ENCODE measurements at regions not wholly inside any gene's neighbourhood (a gene's known extent, or its start where the extent isn't known, plus 50 kb on each side); places are given as distances from the start of the nearest gene placed in this dataset.

DNA sequence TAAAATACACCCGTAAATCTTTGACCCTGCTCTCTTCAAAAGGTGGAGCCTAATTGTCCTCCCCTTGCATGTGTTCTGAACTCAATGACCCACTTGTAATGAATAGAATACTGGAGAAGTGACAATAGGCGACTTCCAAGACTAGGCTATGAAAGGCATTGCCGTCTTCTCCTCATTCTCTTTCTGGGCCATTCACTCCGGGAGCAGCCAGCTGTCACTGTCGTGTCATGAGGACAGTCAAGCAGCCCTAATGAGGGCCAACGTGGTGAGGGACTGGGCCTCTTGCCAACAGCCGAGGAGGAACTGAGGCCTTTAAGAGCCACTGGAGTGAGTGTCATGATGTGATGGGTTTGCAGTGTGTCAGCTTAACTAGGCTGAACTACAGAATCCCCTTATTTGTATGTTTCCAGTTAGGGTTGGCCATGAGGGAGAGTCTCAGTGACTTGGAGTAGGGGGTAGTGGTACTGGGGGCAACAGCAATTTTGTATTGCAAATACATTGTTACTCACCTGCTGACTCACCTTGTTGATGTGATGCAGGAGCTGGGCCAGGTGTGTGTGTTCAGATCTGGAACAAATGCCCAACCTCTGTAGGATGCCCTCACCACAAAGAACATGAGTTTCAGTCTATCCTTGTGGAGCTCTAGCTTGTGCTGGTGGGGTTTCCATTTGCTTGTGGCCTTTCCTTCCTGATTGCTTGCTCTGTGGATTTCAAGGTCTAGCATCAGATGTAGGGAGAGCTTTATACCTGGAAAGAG lies 188.5 kb upstream of the PROK2 start:
- Histone ChIP-seq H3K79me1 (ENCODE audit: low read depth, low read length) (no peaks in the 10 kb centered on the region), H2BK120ac (replicated peaks; ENCODE audit: low read depth, low read length) (no peak overlapping the region), H3K56ac (replicated peaks; ENCODE audit: insufficient read length, low read depth, low read length) (no peak overlapping the region), H2BK20ac (ENCODE audit: low read length) (no peak overlapping the region), H2BK15ac (ENCODE audit: low read length) (no peak overlapping the region), H4K20me1 (replicated peaks in 1 of 2; ENCODE audit: control insufficient read depth in 1 of 2, insufficient read depth in 2 of 2, low read length in 2 of 2) (no peaks in the 10 kb centered on the region), H3K14ac (ENCODE audit: insufficient read length) (no peak overlapping the region), H4K91ac (replicated peaks; ENCODE audit: insufficient read length, low read length) (no peak overlapping the region), H3K23ac (ENCODE audit: insufficient read length) (no peak overlapping the region), H3K36me3 (ENCODE audit: control insufficient read depth in 2 of 4, insufficient read depth in 4 of 4, low read length in 3 of 4) (no peaks in the 10 kb centered on the region), H3K23me2 (ENCODE audit: low read depth, low read length) (no peaks in the 10 kb centered on the region; the same call in 1 of the 2 replicates), H3K27ac (ENCODE audit: low read depth, low read length) (no peak overlapping the region), H3K4me1 (replicated peaks in 1 of 4; ENCODE audit: control insufficient read depth in 3 of 4, insufficient read depth in 4 of 4, low read length in 3 of 4) (no peaks in the 10 kb centered on the region), H3K18ac (ENCODE audit: extremely low read depth, low read length) (no peak overlapping the region), H4K5ac (ENCODE audit: insufficient read length, low read depth, low read length) (no peak overlapping the region), H3K27me3 (replicated peaks in 1 of 4; ENCODE audit: control insufficient read depth in 3 of 4, extremely low read depth in 1 of 4, insufficient read depth in 3 of 4, low read length in 3 of 4) (no peaks in the 10 kb centered on the region), H2BK5ac (ENCODE audit: low read depth, low read length) (no peak overlapping the region), H4K8ac (ENCODE audit: extremely low read depth, insufficient read depth, low read length) (no peak overlapping the region), H2BK12ac (ENCODE audit: low read depth, low read length) (no peak overlapping the region), H3K4me2 (ENCODE audit: insufficient read depth in 1 of 2, low read depth in 2 of 2, low read length in 2 of 2) (no peak overlapping the region), H2AK5ac (ENCODE audit: low read depth, low read length) (no peak overlapping the region), H3K9me3 (ENCODE audit: insufficient read depth in 2 of 2, low read depth in 1 of 2, low read length in 1 of 2) (peaks cover 0 to 3% of the 10 kb centered on the region in 2 experiments; a peak in 1 of 4 replicates), H3K9ac (replicated peaks in 1 of 4; ENCODE audit: extremely low read depth in 1 of 4, low read depth in 3 of 4, low read length in 3 of 4) (no peak overlapping the region), H3K79me2 (ENCODE audit: control insufficient read depth in 1 of 2, insufficient read depth in 2 of 2, low read length in 2 of 2) (no peaks in the 10 kb centered on the region), H3K4me3 (ENCODE audit: extremely low read depth in 1 of 4, insufficient read depth in 2 of 4, low read depth in 3 of 4, low read length in 4 of 4) (no peak overlapping the region), H3K4ac (replicated peaks; ENCODE audit: insufficient read length, low read depth, low read length) (no peak overlapping the region), H2AFZ (ENCODE audit: low read length) (no peak overlapping the region)
- no peak for DNase-seq (ENCODE audit: low read depth in 1 of 2, low spot score in 2 of 2)
- 93% methylated on average over 7 of the region's 7 CpGs; no CpG with 5 or more reads in 1 of the 2 experiments for WGBS, 2 experiments (ENCODE audit: extremely low coverage in 1 of 2, insufficient coverage in 1 of 2, insufficient read length in 1 of 2, insufficient replicate concordance in 2 of 2, low coverage in 1 of 2, low lambda C conversion rate in 2 of 2, missing lambda C conversion rate in 1 of 2)
- ChIA-PET CTCF (ENCODE audit: partially characterized antibody) (interaction anchor here (1.2 to 2.4 kb wide), 5 partner anchors 14 to 107 kb away, joined by 3 to 7 read pairs (median 4); no protein-coding TSS in a partner anchor), POLR2A (ENCODE audit: partially characterized antibody) (interaction anchor here (0.5 kb wide), 1 partner anchor 260 kb away, joined by 3 read pairs; no protein-coding TSS in a partner anchor)
- no peak for FAIRE-seq
- no peak for TF ChIP-seq NRF1 (IDR thresholded peaks at IDR 0.05; ENCODE audit: low read depth, low read length)
- no peak for TF ChIP-seq TAF1 (IDR thresholded peaks at IDR 0.05; ENCODE audit: low read depth, low read length)
- no peak for TF ChIP-seq BCL11A (IDR thresholded peaks at IDR 0.05; ENCODE audit: low read depth in 2 of 2, low read length in 2 of 2)
- TF ChIP-seq YY1 (IDR thresholded peaks at IDR 0.05; ENCODE audit: low read depth, low read length): no peak
- no peak for TF ChIP-seq POU5F1 (IDR thresholded peaks at IDR 0.05; ENCODE audit: low read depth, low read length)
- no peak for TF ChIP-seq SIN3A (conservative IDR thresholded peaks at IDR 0.05 in 1 of 2, IDR thresholded peaks at IDR 0.05 in 1 of 2; ENCODE audit: low read depth in 1 of 2, low read length in 2 of 2)
- TF ChIP-seq, protein P1, sequence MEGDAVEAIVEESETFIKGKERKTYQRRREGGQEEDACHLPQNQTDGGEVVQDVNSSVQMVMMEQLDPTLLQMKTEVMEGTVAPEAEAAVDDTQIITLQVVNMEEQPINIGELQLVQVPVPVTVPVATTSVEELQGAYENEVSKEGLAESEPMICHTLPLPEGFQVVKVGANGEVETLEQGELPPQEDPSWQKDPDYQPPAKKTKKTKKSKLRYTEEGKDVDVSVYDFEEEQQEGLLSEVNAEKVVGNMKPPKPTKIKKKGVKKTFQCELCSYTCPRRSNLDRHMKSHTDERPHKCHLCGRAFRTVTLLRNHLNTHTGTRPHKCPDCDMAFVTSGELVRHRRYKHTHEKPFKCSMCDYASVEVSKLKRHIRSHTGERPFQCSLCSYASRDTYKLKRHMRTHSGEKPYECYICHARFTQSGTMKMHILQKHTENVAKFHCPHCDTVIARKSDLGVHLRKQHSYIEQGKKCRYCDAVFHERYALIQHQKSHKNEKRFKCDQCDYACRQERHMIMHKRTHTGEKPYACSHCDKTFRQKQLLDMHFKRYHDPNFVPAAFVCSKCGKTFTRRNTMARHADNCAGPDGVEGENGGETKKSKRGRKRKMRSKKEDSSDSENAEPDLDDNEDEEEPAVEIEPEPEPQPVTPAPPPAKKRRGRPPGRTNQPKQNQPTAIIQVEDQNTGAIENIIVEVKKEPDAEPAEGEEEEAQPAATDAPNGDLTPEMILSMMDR (IDR thresholded peaks at IDR 0.05; ENCODE audit: control extremely low read depth in 1 of 3, insufficient read depth in 1 of 3, low read depth in 1 of 3, low read length in 3 of 3): no peak
- no peak for TF ChIP-seq NANOG (IDR thresholded peaks at IDR 0.05; ENCODE audit: insufficient read depth, low read depth, low read length, poor library complexity, severe bottlenecking)
- no peak for TF ChIP-seq SIRT6 (IDR thresholded peaks at IDR 0.05; ENCODE audit: low read length)
- no peak for TF ChIP-seq KDM1A (IDR thresholded peaks at IDR 0.05; ENCODE audit: borderline replicate concordance, low read length)
- no peak for TF ChIP-seq EGR1 (IDR thresholded peaks at IDR 0.05; ENCODE audit: borderline replicate concordance, low read depth, low read length)

Data from H1 (cell line).